K562 (cell line): ENCODE measurements at regions not wholly inside any gene's neighbourhood (a gene's known extent, or its start where the extent isn't known, plus 50 kb on each side); places are given as distances from the start of the nearest gene placed in this dataset.

Experiments used
- ATAC-seq: fragments of 200-7000 bp; cut with Tn5 transposase; 3 replicates; pipeline ENCODE4 v1.9.1; 2020; ENCODE audit warnings: moderate library complexity
- BruUV-seq: library from RNA; stranded (reverse); fragments of 400-500 nt; replicated peaks from 2 replicates; lab custom pipeline; 2021; lab: Mats Ljungman, UMichigan
- CTCF ChIA-PET: fragments of 300-600 bp; formaldehyde crosslinking; extraction: SDS; loops from one replicate; lab custom pipeline; 2021; ENCODE audit warnings: low intra/inter-chr PET ratio; lab: Yijun Ruan, JAX
- POLR2A ChIA-PET: fragments of 300-600, 350-650 bp; sonication (Branson Sonifier 250); formaldehyde crosslinking; extraction: SDS; loops from one replicate; lab custom pipeline; 2021; ENCODE audit warnings: antibody characterized with exemption, inconsistent platforms; lab: Yijun Ruan, JAX
- DNase-seq, 4 experiments: peaks; one replicate each; pipeline versions ENCODE4 v3.0.0 to v3.0.0-alpha.2; 2011 to 2018; ENCODE audit warnings: low spot score in 3 of 4, mixed read lengths in 3 of 4; ENCODE audit errors: extremely low read depth in 1 of 4
- FAIRE-seq: peaks from 2 replicates; lab custom pipeline; 2011; peaks lifted over from hg19 to GRCh38; lab: Jason Lieb, UNC
- H2AFZ ChIP-seq: 2 replicates; pipeline ENCODE4 v1.6.0; 2011; ENCODE audit warnings: low read depth, low read length, control low read depth, inconsistent platforms
- H3K27ac ChIP-seq: fragments of 200-600 bp; 3 replicates; pipeline ENCODE4 v1.8.0; 2011; ENCODE audit warnings: low read depth, mild to moderate bottlenecking, control low read depth, inconsistent platforms, low read length, moderate library complexity, mixed read lengths; ENCODE audit errors: extremely low read depth
- H3K27me3 ChIP-seq, 2 experiments: fragments of 300-600 bp in 1 of 2; 2 replicates in 1 of 2; 3 replicates in 1 of 2; pipeline versions ENCODE4 v1.6.0 to v1.8.0; 2011; ENCODE audit warnings: inconsistent platforms in 2 of 2, low read length in 2 of 2, mild to moderate bottlenecking in 1 of 2, mixed read lengths in 1 of 2, moderate library complexity in 1 of 2; ENCODE audit not compliant: control insufficient read depth in 2 of 2, insufficient read depth in 2 of 2
- H3K36me3 ChIP-seq: fragments of 300-600 bp; 3 replicates; pipeline ENCODE4 v1.8.0; 2011; ENCODE audit warnings: mild to moderate bottlenecking, low read length, inconsistent platforms; ENCODE audit not compliant: control insufficient read depth, insufficient read depth
- H3K4me1 ChIP-seq, 2 experiments: fragments of 200-600 bp in 1 of 2; replicated peaks in 1 of 2; 2 replicates in 1 of 2; 3 replicates in 1 of 2; pipeline versions ENCODE4 v1.5.1 to v1.8.0; 2011; ENCODE audit warnings: inconsistent platforms in 2 of 2, low read length in 2 of 2, mild to moderate bottlenecking in 1 of 2, mixed read lengths in 1 of 2, moderate library complexity in 1 of 2; ENCODE audit not compliant: control insufficient read depth in 2 of 2, insufficient read depth in 2 of 2
- H3K4me2 ChIP-seq: 2 replicates; pipeline ENCODE4 v1.6.1; 2011; ENCODE audit warnings: low read length, control low read depth, inconsistent platforms, mixed read lengths; ENCODE audit not compliant: insufficient read depth
- H3K4me3 ChIP-seq: fragments of 200-600 bp; sonication (generic), shearing (Covaris generic); 2 replicates; pipeline ENCODE4 v1.5.1; 2016; ENCODE audit warnings: control low read depth, inconsistent platforms
- H3K79me2 ChIP-seq: fragments of 200-600 bp; 3 replicates; pipeline ENCODE4 v1.8.0; 2011; ENCODE audit warnings: low read length, inconsistent platforms; ENCODE audit not compliant: control insufficient read depth, insufficient read depth
- H3K9ac ChIP-seq, 2 experiments: 2 replicates each; pipeline versions ENCODE4 v1.6.0 to v1.6.1; 2011; ENCODE audit warnings: low read depth in 2 of 2, low read length in 2 of 2, control low read depth in 1 of 2, inconsistent platforms in 1 of 2, mild to moderate bottlenecking in 1 of 2, mixed read lengths in 1 of 2; ENCODE audit not compliant: insufficient read depth in 1 of 2
- H3K9me1 ChIP-seq: one replicate; pipeline ENCODE4 v1.6.0; 2011; ENCODE audit warnings: inconsistent platforms, mild to moderate bottlenecking, low read length, moderate library complexity; ENCODE audit not compliant: control insufficient read depth, insufficient read depth
- H3K9me3 ChIP-seq: replicated peaks from 2 replicates; pipeline ENCODE4 v1.5.1; 2011; ENCODE audit warnings: low read depth, low read length, inconsistent platforms; ENCODE audit not compliant: control insufficient read depth, insufficient read depth
- H4K20me1 ChIP-seq: replicated peaks from 2 replicates; pipeline ENCODE4 v1.6.1; 2011; ENCODE audit warnings: low read length, inconsistent platforms, mixed read lengths; ENCODE audit not compliant: control insufficient read depth, insufficient read depth
- CXXC5 ChIP-seq: fragments of 250-450 bp; sonication (Bioruptor Pico); IDR thresholded peaks from 2 replicates; pipeline ENCODE4 v1.8.0; 2022; ENCODE audit warnings: inconsistent platforms, mild to moderate bottlenecking, moderate library complexity
- PTBP1 ChIP-seq: fragments of 200-400 bp; formaldehyde crosslinking; IDR thresholded peaks from 2 replicates; pipeline ENCODE4 v1.6.1; 2017; ENCODE audit warnings: low read depth, low read length
- ZNF408 ChIP-seq: fragments of 250-450 bp; sonication (Bioruptor Pico); IDR thresholded peaks from 2 replicates; pipeline ENCODE4 v1.4.0; 2020; ENCODE audit warnings: low read depth, mild to moderate bottlenecking, moderate library complexity
- ZZZ3 ChIP-seq: fragments of 450-650 bp; IDR thresholded peaks from 2 replicates; pipeline ENCODE4 v1.6.1; 2016; ENCODE audit warnings: antibody characterized with exemption, mild to moderate bottlenecking, moderate library complexity
- in situ Hi-C: fragments of 300-500 bp; cut with MboI; formaldehyde crosslinking; loops from 4 replicates; pipeline ENCODE4 v1.15.0; 2018; ENCODE audit warnings: inconsistent platforms, mixed read lengths
- intact Hi-C: fragments of 100-400 bp; cut with micrococcal nuclease; formaldehyde crosslinking; loops from 2 replicates; pipeline ENCODE4 v1.14.2; 2022
- TF ChIP-seq, protein P1 (sequence below): sonication (generic); formaldehyde crosslinking; IDR thresholded peaks from 2 replicates; pipeline ENCODE4 v1.5.0; 2020; ENCODE audit warnings: missing genetic modification reagents
- TF ChIP-seq, protein P2 (sequence below): fragments of 250-450 bp; sonication (Bioruptor Pico); IDR thresholded peaks from 2 replicates; pipeline ENCODE4 v1.5.0; 2020; ENCODE audit warnings: mild to moderate bottlenecking, borderline replicate concordance

DNA sequence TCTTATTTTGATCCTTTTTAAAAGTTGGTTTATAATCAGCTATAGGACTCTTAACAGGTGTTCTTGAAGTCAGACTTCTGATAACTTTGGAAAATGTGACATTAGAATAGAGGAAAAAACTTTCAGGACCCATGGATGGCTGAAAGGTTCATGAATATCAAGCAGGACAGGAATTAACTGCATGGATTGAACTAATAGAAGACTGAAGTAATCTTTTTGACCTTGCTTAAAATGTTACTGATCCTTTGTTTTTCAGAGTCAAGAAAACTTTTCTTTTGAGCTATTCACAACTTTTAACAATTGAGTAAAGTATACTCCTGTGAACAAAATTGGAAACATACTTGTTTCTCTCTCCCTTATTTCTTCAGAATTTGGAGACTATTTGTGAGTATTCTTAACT lies 79.2 kb downstream of the PLK2 start:
- ATAC-seq = no peak
- Histone ChIP-seq H4K20me1 (no peaks in the 10 kb centered on the region), H3K36me3 (no peaks in the 10 kb centered on the region), H2AFZ (no peak overlapping the region), H3K27ac (no peak overlapping the region), H3K9ac (no peak overlapping the region), H3K27me3 (no peaks in the 10 kb centered on the region), H3K9me3 (no peaks in the 10 kb centered on the region), H3K4me1 (no peaks in the 10 kb centered on the region), H3K4me3 (no peak overlapping the region), H3K79me2 (no peaks in the 10 kb centered on the region), H3K9me1 (no peaks in the 10 kb centered on the region), H3K4me2 (no peak overlapping the region)
- no peak for FAIRE-seq
- ChIA-PET POLR2A (no interaction called here), CTCF (no interaction called here)
- TF ChIP-seq PTBP1 (no peak), CXXC5 (CRISPR knock-in tag) (no peak), ZZZ3 (no peak), ZNF408 (CRISPR knock-in tag) (no peak)
- TF ChIP-seq, protein P1, sequence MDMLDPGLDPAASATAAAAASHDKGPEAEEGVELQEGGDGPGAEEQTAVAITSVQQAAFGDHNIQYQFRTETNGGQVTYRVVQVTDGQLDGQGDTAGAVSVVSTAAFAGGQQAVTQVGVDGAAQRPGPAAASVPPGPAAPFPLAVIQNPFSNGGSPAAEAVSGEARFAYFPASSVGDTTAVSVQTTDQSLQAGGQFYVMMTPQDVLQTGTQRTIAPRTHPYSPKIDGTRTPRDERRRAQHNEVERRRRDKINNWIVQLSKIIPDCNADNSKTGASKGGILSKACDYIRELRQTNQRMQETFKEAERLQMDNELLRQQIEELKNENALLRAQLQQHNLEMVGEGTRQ (CRISPR knock-in tag) = no peak
- TF ChIP-seq, protein P2, sequence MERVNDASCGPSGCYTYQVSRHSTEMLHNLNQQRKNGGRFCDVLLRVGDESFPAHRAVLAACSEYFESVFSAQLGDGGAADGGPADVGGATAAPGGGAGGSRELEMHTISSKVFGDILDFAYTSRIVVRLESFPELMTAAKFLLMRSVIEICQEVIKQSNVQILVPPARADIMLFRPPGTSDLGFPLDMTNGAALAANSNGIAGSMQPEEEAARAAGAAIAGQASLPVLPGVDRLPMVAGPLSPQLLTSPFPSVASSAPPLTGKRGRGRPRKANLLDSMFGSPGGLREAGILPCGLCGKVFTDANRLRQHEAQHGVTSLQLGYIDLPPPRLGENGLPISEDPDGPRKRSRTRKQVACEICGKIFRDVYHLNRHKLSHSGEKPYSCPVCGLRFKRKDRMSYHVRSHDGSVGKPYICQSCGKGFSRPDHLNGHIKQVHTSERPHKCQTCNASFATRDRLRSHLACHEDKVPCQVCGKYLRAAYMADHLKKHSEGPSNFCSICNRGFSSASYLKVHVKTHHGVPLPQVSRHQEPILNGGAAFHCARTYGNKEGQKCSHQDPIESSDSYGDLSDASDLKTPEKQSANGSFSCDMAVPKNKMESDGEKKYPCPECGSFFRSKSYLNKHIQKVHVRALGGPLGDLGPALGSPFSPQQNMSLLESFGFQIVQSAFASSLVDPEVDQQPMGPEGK (CRISPR knock-in tag) = no peak
- DNase-seq = no peak
- intact Hi-C loops (no loop called here), in situ Hi-C loops (no loop called here)
- BruUV-seq = no TSS peak
